Esophagus muscularis mucosa (tissue), 3 donors: ENCODE measurements at regions not wholly inside any gene's neighbourhood (a gene's known extent, or its start where the extent isn't known, plus 50 kb on each side); places are given as distances from the start of the nearest gene placed in this dataset.
"Not testable (repeated sequence)": the region's sequence is repeated elsewhere in the genome, so short reads cannot be mapped to it uniquely, and the experiment has no call there.

Experiments used
- CTCF ChIP-seq, 3 experiments: fragments of 200-600 bp in 2 of 3; fragments of 450-650 bp in 1 of 3; sonication (generic) in 2 of 3; IDR thresholded peaks; one replicate each; pipeline ENCODE4 v1.5.1; 2017 to 2019; ENCODE audit warnings: antibody characterized with exemption in 3 of 3, mild to moderate bottlenecking in 2 of 3, moderate library complexity in 1 of 3
- POLR2A ChIP-seq: fragments of 450-650 bp; IDR thresholded peaks from one replicate; pipeline ENCODE4 v1.6.1; 2017; ENCODE audit warnings: antibody characterized with exemption, moderate library complexity, mild to moderate bottlenecking, low read depth

GRCh38 chr5:164533426-164533825, 1028.0 kb downstream of the MAT2B start:
- TF ChIP-seq CTCF (IDR thresholded peaks at IDR 0.05); POLR2A: not testable (repeated sequence)
